Fibroblast of mammary gland (primary cell): ENCODE measurements at regions not wholly inside any gene's neighbourhood (a gene's known extent, or its start where the extent isn't known, plus 50 kb on each side); places are given as distances from the start of the nearest gene placed in this dataset.
A peak's percentile ranks its signal among the peaks of the same experiment; 100 is the strongest.

ENCODE experiments used
- DNase-seq: peaks from one replicate; pipeline ENCODE4 v3.0.0-alpha.2; 2010; ENCODE audit warnings: low read depth
- H3K4me3 ChIP-seq: 2 replicates; pipeline ENCODE4 v1.5.1; 2011; ENCODE audit warnings: low read depth, mild to moderate bottlenecking, low read length, moderate library complexity; ENCODE audit not compliant: control insufficient read depth
- CTCF ChIP-seq: conservative IDR thresholded peaks from 2 replicates; pipeline ENCODE4 v1.5.1; 2011; ENCODE audit warnings: low read depth, low read length, inconsistent platforms; ENCODE audit not compliant: control insufficient read depth, insufficient read depth

- DNase-seq, result peak; percentile 48
- no peak overlapping the region for H3K4me3 ChIP-seq
- TF ChIP-seq CTCF, result no peak
Measured at GRCh38 chr20:56860413-56860812, 231.3 kb downstream of the TFAP2C start.

DNA sequence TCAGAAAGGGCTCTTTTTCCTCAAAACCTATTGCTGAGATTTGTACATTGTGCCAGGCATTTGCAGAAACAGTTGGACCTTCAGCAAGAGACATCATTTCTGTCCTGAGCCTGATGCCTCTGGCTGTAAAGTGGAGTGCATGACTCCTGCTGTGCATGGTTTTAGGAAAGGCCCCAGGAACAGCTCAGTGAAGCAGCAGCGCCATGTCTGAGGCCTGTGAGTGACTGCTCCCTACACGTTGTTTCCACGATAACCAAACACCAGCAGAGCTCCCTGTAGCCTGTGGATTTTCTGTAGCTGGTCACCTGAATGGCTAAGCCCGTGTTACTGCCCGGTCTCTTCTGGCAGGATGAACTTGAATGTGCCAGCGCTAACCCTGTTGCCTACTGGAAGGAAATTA is 232.5 kb downstream of the TFAP2C start:
- DNase-seq, result no peak
- no peak overlapping the region for H3K4me3 ChIP-seq
- no peak for TF ChIP-seq CTCF

- TF ChIP-seq CTCF, result no peak
- H3K4me3 ChIP-seq, result no peak overlapping the region
- DNase-seq, result no peak
Measured at GRCh38 chr20:56865055-56865454, 235.9 kb downstream of the TFAP2C start.

GRCh38 chr20:56867128-56867527 is 238.0 kb downstream of the TFAP2C start:
- DNase-seq, result no peak
- no peak for TF ChIP-seq CTCF
- H3K4me3 ChIP-seq, result no peak overlapping the region

DNA sequence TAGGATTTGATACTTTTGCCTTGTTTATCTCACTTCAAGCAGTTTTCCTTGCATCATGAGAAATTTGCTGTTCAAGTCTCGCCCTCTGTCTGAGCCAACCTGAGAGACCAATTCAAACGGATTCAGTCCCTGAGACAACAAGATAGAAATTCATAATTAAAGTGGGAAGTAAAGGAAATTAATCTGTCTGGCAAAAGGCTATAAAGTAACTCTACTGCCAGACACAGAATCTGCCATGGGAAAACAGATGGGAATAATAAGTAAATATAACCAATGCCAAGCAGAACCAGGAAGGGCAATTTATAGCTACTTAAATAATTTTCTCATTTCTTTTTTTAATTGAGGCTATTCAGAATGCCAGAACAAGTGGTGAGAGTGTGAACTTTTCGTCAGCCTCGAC is 239.6 kb downstream of the TFAP2C start:
- no peak overlapping the region for H3K4me3 ChIP-seq
- no peak for TF ChIP-seq CTCF
- DNase-seq, result no peak

- no peak overlapping the region for H3K4me3 ChIP-seq
- no peak for TF ChIP-seq CTCF
- DNase-seq, result no peak
Measured at GRCh38 chr20:56870271-56870670, 241.2 kb downstream of the TFAP2C start.

- no peak overlapping the region for H3K4me3 ChIP-seq
- DNase-seq, result no peak
- no peak for TF ChIP-seq CTCF
Measured at GRCh38 chr20:56871691-56872090, 242.6 kb downstream of the TFAP2C start.
